Dedifferentiated amniotic fluid mesenchymal stem cell (primary cell): ENCODE measurements at regions not wholly inside any gene's neighbourhood (a gene's known extent, or its start where the extent isn't known, plus 50 kb on each side); places are given as distances from the start of the nearest gene placed in this dataset.
"Not testable (repeated sequence)": the region's sequence is repeated elsewhere in the genome, so short reads cannot be mapped to it uniquely, and the experiment has no call there.

ENCODE experiments used
- DNase-seq: peaks from one replicate; pipeline ENCODE4 v3.0.0-alpha.2; 2016; ENCODE audit errors: extremely low spot score

- no peak for DNase-seq
Observed at GRCh38 chr1:148357037-148357436, 126.1 kb downstream of the PPIAL4G start.

GRCh38 chr1:148355976-148356375 lies 127.1 kb downstream of the PPIAL4G start:
- no peak for DNase-seq

GRCh38 chr1:148354913-148355308 lies 128.2 kb downstream of the PPIAL4G start:
- DNase-seq = no peak

- DNase-seq = no peak
Observed at GRCh38 chr1:148354284-148354912, 128.7 kb downstream of the PPIAL4G start.

- DNase-seq = peak; percentile 51
Observed at GRCh38 chr1:148353461-148354283, 129.4 kb downstream of the PPIAL4G start.

GRCh38 chr1:148352470-148353053 lies 130.5 kb downstream of the PPIAL4G start:
- DNase-seq = no peak

- DNase-seq = no peak
Observed at GRCh38 chr1:148347781-148348180, 135.3 kb downstream of the PPIAL4G start.

GRCh38 chr1:148345659-148346151 lies 137.4 kb downstream of the PPIAL4G start:
- DNase-seq = not testable (repeated sequence)

GRCh38 chr1:148344651-148345050 lies 138.5 kb downstream of the PPIAL4G start:
- not testable (repeated sequence) for DNase-seq

GRCh38 chr1:148341729-148342128 lies 141.4 kb downstream of the PPIAL4G start:
- DNase-seq = not testable (repeated sequence)

- not testable (repeated sequence) for DNase-seq
Observed at GRCh38 chr1:148336121-148336918, 146.8 kb downstream of the PPIAL4G start.

GRCh38 chr1:148334339-148335130 lies 148.6 kb downstream of the PPIAL4G start:
- DNase-seq = peak; percentile 20

- DNase-seq = no peak
Observed at GRCh38 chr1:148333875-148334338, 149.2 kb downstream of the PPIAL4G start.

- DNase-seq = no peak
Observed at GRCh38 chr1:148328884-148329283, 154.2 kb downstream of the PPIAL4G start.

- not testable (repeated sequence) for DNase-seq
Observed at GRCh38 chr1:148325031-148325430, 158.1 kb downstream of the PPIAL4G start.

GRCh38 chr1:148324465-148324864 lies 158.6 kb downstream of the PPIAL4G start:
- not testable (repeated sequence) for DNase-seq

- not testable (repeated sequence) for DNase-seq
Observed at GRCh38 chr1:148320079-148320478, 163.0 kb downstream of the PPIAL4G start.

- DNase-seq = no peak
Observed at GRCh38 chr1:148318904-148319242, 164.2 kb downstream of the PPIAL4G start.

GRCh38 chr1:148318123-148318903 lies 164.8 kb downstream of the PPIAL4G start:
- DNase-seq = no peak
